GM18508 (cell line): ENCODE measurements at regions not wholly inside any gene's neighbourhood (a gene's known extent, or its start where the extent isn't known, plus 50 kb on each side); places are given as distances from the start of the nearest gene placed in this dataset.
"Not testable (repeated sequence)": the region's sequence is repeated elsewhere in the genome, so short reads cannot be mapped to it uniquely, and the experiment has no call there.

Source experiments
- ATAC-seq: cut with Tn5 transposase; IDR thresholded peaks from one replicate; pipeline ENCODE4 v1.9.1; 2021; ENCODE audit warnings: moderate number of reproducible peaks; ENCODE audit not compliant: insufficient read depth, unreplicated experiment

- ATAC-seq: not testable (repeated sequence)
Observed at GRCh38 chr1:120357046-120357445, 57.8 kb upstream of the NBPF8 start.

DNA sequence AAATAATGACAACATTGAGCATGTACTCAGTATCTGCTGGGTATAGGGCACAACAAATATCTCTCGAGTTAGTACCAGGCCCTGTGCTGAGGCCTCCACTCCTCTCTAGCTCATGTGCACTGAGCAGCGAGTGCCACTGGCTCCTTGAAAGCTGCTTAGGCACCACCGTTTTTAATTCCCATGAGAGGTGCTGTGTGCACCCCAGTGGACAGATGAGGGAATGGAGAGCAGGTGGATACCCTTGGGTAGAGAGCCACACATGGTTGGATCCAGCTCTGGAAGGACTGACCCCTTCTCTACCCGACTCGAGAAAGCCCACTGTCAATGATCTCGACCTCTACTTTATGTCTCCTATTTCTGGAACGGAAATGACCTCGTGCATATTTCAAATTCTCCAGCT, 58.7 kb upstream of the NBPF8 start:
- ATAC-seq: not testable (repeated sequence)

GRCh38 chr1:120354618-120355184, 60.1 kb upstream of the NBPF8 start:
- peak; percentile 61 for ATAC-seq

DNA sequence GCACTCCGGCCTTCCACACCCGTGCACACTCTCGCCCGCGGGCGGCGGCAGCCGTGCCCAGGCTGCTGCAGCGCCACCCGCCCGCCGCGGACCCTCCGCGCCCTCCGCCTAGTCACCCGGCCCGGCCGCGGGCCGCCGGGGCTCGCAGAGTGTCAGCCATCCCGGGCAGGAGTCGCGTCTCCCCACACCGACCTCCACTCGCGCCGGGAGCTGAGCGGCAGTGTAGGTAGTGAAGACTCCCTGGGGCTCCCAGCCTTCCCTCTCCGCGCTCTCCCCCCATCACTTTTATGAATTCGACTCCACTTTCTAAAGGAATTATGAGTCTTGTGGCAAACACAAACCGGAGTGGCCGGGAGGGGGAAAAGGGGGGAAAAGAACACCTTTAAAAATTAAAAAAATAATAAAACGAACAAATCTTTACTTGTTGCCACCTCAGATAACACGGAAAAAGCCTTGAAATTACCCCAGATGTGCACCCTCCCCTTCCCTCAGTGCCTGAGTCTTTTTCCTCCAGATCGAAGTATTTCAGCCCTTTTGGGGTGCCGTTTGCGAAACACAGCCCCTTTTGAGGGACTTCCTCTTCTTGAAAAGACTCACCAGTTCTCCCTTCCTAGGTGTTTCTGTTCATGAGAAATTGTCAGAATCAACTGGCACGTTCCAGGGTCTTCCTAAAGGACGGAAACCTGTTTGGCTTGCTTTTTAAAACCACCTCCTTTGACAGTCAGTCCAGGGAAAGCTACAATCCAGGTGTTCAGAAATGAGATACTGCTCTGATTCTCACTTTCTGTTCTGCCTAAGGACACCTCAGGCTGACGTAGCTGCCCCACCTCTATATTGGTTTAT, 72.4 kb upstream of the NBPF8 start:
- not testable (repeated sequence) for ATAC-seq

DNA sequence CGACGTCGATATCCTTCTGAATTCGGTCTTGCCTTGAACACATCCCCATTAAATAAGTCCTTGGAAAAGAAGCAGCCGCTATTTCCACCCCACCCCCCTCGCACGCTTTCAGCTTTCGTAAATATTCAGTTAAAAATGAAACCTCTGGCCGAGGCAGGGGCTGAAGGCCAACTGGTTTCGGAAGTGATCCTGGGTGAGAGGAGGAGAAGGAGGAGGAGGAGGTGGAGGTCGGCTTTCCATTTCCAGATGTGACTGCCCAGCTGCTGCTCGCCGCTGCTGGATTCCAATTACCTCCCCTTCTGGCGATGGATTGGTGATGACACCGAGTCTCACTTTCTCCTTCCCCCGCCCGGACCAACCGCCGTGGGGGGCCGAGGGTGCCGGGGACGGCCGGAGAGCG, 73.1 kb upstream of the NBPF8 start:
- not testable (repeated sequence) for ATAC-seq

GRCh38 chr1:120340838-120341751, 73.7 kb upstream of the NBPF8 start:
- not testable (repeated sequence) for ATAC-seq

- not testable (repeated sequence) for ATAC-seq
Observed at GRCh38 chr1:120315738-120316137, 99.1 kb upstream of the NBPF8 start.

DNA sequence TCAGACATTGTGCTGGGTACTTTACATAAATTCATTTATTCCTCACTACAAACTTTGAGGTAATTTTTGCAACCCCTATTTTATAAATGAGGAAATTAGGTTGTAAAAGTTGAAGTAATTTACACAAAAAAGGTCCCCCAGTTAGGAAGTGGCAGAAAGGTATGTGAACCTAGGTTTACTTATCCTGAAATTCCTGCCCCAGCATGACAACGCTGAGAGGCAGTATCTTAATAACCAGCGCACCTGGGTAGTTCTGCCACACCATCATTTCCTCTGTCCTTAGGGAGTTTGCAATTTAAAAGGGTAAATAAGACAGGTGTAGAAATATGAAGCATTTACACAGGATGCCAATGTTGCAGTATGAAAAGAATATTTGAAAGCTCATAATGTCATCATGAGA, 102.9 kb upstream of the NBPF8 start:
- not testable (repeated sequence) for ATAC-seq

DNA sequence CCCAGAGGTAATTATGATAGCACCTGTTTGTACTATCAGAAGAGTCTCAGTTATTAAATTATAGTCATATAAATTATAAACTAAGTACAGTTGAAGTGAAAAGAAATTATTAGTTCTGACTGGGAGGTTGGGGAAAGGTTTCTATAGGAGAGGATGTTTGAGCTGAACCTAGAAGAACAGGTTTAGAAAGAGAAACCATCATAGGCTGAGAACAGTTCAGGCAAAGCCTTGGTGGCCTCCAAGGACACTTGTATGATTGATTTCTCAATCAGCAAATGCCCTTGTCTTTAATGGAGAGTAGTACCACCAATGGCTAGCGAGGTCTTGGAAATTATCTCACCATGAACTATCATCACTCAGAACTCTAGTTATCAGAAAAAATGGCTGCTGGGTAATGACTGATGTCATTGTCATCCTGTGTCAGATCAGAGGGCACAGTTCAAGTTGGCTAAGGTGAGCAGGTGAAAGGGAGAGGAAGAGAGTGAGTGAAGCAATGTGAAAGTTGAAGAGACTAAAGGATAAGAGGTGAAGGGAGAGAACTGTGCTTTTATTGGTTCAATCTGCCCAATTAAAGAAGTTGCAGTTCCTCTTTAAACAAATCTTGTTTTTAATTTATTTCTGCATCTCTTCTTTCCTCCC, 105.8 kb upstream of the NBPF8 start:
- ATAC-seq: not testable (repeated sequence)

DNA sequence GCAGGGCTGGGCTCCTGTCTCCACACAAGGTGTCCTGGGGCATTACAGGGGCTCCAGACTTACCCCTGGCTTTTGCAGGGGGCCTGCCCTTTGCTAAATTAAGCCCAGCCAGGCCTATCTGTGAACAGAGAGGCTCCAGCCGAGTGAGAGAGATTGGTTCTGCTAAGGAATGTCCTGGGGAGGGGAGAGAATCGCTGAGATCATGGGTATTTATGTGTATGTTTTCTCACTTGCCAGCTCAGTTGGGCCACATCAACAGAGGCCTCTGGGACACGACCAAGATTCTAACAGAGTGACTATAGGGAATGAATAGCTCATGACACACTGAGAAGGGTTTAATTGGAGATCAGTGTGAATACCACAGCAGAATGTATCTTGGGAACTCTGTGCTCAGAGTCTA, 109.8 kb upstream of the NBPF8 start:
- ATAC-seq: not testable (repeated sequence)

GRCh38 chr1:120304341-120304740, 110.5 kb upstream of the NBPF8 start:
- ATAC-seq: not testable (repeated sequence)

- not testable (repeated sequence) for ATAC-seq
Observed at GRCh38 chr1:120299433-120300057, 115.3 kb upstream of the NBPF8 start.

- ATAC-seq: not testable (repeated sequence)
Observed at GRCh38 chr1:120298487-120298886, 116.3 kb upstream of the NBPF8 start.

DNA sequence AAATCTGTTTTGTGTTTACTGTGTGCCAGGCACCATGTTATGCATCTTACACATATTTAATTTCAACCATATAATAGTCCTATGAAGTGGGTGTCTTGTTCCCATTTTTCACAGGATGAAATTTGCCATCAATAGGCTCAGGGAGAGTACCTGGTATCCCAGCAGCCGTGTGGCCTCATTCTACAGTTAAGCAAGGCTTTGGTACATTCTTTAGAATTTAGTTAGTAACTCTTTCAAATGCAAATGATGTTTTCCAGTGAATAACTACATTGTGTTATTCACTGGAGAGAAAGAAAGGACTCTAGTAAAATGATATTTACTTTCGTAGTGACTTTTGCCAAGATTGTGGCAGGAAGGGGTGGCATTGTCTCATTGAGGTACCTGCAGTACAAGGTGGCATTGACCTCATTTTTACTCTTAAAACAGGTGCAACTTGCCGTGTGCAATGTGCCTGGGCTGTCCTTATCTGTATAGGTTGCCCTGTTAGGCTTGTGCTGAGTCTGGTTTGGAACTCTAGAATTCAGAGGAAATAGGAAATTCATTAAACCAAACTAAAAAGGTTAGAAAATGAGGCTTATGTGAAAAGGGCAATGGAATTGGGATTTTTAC, 117.4 kb upstream of the NBPF8 start:
- not testable (repeated sequence) for ATAC-seq

- ATAC-seq: not testable (repeated sequence)
Observed at GRCh38 chr1:120290105-120290504, 113.8 kb upstream of the SEC22B start.

DNA sequence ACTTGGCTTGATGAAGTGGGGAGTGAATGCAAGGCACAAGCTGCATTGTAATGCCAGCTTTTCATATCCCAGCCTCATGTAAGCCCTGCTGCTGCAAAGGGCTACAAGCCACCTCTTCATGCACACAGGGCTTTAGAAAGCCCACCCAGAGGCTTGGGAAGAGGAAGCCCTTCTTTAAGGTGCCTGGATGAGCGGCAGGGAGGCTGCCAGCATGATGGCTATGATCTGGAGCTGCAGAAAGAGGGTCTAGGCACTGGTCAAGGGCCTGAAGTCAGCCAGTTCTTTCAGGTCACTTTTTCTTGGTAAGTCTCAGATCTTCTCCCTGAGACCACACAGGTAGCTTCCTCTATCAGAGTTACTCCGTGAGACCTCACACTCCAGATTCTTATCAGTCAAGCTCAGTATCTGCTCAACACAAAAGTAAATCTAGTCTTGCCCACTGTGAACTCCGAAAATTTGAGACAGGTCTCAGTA, 113.3 kb upstream of the SEC22B start:
- ATAC-seq: not testable (repeated sequence)

DNA sequence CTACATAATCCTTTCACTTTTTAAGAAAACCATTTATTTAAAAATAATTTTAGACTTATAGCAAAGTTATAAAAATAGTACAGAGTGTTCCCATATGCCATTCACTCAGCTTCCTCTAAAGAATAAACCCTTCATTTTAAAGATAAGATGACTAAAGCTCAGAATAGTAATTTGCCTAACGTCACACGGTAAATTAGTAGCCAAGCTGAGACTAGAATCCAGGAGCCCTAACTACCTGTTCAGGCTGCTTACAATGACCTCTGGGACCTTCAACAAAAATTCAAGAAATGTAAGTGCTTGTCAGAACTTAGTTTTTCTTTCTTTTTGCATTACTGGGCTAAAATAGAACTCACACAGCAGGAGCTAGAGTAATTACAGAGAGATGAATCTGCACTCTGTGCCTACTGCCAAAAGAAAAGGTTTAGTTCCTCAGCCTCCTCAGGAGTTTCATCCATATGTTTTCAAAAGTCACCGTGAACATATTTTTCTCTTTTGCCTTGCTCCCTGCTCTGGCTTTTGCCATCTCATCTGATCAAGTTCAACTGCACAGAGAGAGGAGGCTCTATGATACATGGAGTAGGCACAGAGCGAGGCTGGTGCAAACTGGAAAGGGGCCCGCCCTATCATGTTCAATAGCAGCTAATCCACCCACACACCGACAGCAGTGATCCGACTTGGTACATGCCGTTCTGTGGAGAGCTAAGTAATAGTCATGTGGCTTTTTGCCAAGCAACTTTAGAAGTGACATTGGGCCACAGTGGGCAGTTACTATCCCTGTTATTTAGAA, 112.7 kb upstream of the SEC22B start:
- not testable (repeated sequence) for ATAC-seq

- not testable (repeated sequence) for ATAC-seq
Observed at GRCh38 chr1:120288167-120288566, 111.8 kb upstream of the SEC22B start.
